AG04449 (cell line): ENCODE measurements at regions not wholly inside any gene's neighbourhood (a gene's known extent, or its start where the extent isn't known, plus 50 kb on each side); places are given as distances from the start of the nearest gene placed in this dataset.
"Not testable (repeated sequence)": the region's sequence is repeated elsewhere in the genome, so short reads cannot be mapped to it uniquely, and the experiment has no call there.

ENCODE experiments used
- CTCF ChIA-PET: fragments of 350-600 bp; formaldehyde crosslinking; extraction: SDS; loops from one replicate; lab custom pipeline; 2021; ENCODE audit warnings: antibody characterized with exemption; lab: Yijun Ruan, JAX
- POLR2A ChIA-PET: fragments of 400-600, 350-600 bp; formaldehyde crosslinking; extraction: SDS; loops from one replicate; lab custom pipeline; 2020; ENCODE audit warnings: antibody characterized with exemption, inconsistent platforms; lab: Yijun Ruan, JAX
- DNase-seq: peaks from one replicate; pipeline ENCODE4 v3.0.0-alpha.2; 2010; ENCODE audit warnings: low read depth, low spot score
- H3K4me3 ChIP-seq: 2 replicates; pipeline ENCODE4 v1.5.1; 2011; ENCODE audit warnings: low read depth, mild to moderate bottlenecking, control low read depth, low read length
- CTCF ChIP-seq: IDR thresholded peaks from one replicate; pipeline ENCODE4 v1.5.1; 2011; ENCODE audit warnings: mild to moderate bottlenecking, moderate library complexity, low read length, control low read depth, inconsistent platforms; ENCODE audit not compliant: insufficient read depth; ENCODE audit errors: missing control alignments

GRCh38 chr3:61463191-61463590, 98.2 kb upstream of the PTPRG start:
- no peak for TF ChIP-seq CTCF
- no peak overlapping the region for H3K4me3 ChIP-seq
- CTCF ChIA-PET = no interaction called here
- no peak for DNase-seq
- POLR2A ChIA-PET = no interaction called here

DNA sequence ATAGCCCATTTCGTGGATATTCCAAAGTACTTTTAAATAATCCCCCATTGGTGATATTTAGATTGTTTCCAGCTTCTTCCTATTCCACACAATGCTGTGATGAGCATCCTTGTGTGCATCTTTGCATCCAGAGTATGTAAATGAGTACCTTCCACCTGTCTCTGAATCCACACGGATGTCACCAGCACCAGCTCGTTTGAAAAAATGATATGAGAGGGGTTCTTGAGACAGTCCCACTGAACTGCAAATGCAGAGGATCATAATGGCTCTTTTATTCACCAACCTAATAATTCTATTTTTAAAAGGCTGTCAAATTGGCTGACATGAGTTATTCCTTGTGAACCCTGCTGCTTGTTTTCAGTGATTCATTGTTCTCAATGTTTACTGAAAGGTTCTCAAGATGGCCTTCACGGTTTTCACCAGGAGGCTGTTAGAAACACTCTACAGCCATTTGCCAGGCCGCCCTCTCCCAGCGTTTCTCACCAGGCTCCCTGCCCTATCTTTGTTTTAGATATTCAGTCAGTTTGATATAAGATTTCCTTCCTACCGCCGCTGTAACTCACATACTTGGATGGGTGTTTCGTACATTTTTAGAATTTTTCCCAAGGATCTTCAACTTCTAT, 96.7 kb upstream of the PTPRG start:
- no peak for TF ChIP-seq CTCF
- ChIA-PET CTCF (no interaction called here), POLR2A (no interaction called here)
- no peak for DNase-seq
- H3K4me3 ChIP-seq = no peak overlapping the region

GRCh38 chr3:61466357-61466756, 95.0 kb upstream of the PTPRG start:
- no peak for TF ChIP-seq CTCF
- ChIA-PET CTCF (no interaction called here), POLR2A (no interaction called here)
- DNase-seq = no peak
- H3K4me3 ChIP-seq = no peak overlapping the region

DNA sequence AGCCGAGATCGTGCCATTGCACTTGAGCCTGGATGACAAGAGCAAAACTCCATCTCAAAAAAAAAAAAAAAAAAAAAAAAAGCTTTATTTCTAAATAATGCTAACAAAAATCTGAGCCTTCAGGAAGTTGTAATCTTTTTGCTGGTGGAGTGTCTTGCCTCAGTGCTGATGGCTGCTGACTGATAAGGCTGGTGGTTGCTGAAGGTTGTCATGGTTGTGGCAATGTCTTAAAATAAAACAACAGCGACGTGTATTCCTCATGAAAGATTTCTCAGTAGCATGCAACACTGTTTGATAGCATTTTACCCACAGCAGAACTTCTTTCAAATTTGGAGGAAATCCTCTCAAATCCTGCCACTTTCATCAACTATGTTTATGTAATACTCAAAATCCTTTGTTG, 77.4 kb upstream of the PTPRG start:
- no peak overlapping the region for H3K4me3 ChIP-seq
- no peak for DNase-seq
- ChIA-PET CTCF (no interaction called here), POLR2A (no interaction called here)
- TF ChIP-seq CTCF = no peak

GRCh38 chr3:61493339-61493738, 68.0 kb upstream of the PTPRG start:
- ChIA-PET CTCF (no interaction called here), POLR2A (no interaction called here)
- TF ChIP-seq CTCF = no peak
- no peak overlapping the region for H3K4me3 ChIP-seq
- no peak for DNase-seq

- CTCF ChIA-PET, H3K4me3 ChIP-seq, DNase-seq, POLR2A ChIA-PET: not testable (repeated sequence)
These were observed 67.1 kb upstream of the PTPRG start for GRCh38 chr3:61494309-61494708.

DNA sequence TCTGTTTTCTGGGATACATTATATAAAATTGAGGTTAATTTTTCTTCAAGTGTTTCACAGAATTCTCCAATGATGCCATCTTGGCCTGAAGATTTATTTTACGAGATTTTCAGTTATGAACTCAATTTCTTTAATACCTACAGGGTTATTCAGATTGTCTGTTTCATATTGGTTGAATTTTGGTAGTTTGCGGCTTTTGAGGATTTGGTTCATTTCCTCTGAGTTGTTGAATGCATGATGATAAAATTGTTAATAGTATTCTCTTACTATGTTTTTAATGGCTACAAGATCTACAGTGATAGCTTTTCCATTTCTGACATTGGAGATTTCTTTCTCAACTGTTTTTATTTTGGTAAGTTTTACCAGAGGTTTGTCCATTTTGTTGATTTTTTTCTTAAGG, 63.9 kb upstream of the PTPRG start:
- CTCF ChIA-PET = no interaction called here
- no peak for TF ChIP-seq CTCF

More for the DNA sequence above, 63.9 kb upstream of the PTPRG start:
- DNase-seq = no peak
- POLR2A ChIA-PET = no interaction called here
- no peak overlapping the region for H3K4me3 ChIP-seq
